Smooth muscle cell (in vitro differentiated cells): ENCODE measurements at regions not wholly inside any gene's neighbourhood (a gene's known extent, or its start where the extent isn't known, plus 50 kb on each side); places are given as distances from the start of the nearest gene placed in this dataset.

Experiments used
- DNase-seq: peaks from one replicate; lab custom pipeline; 2025; ENCODE audit not compliant: unreplicated experiment; lab: John Stamatoyannopoulos, UW
- H2AFZ ChIP-seq: fragments of 200-600 bp; sonication (generic); 2 replicates; pipeline ENCODE4 v1.6.0; 2016; ENCODE audit warnings: antibody characterized with exemption, low read depth, mild to moderate bottlenecking
- H3F3A ChIP-seq: fragments of 200-600 bp; sonication (generic); 2 replicates; pipeline ENCODE4 v1.6.0; 2017; ENCODE audit warnings: antibody characterized with exemption, low read depth
- H3K27ac ChIP-seq: fragments of 200-600 bp; sonication (generic); 2 replicates; pipeline ENCODE4 v1.5.1; 2016; ENCODE audit warnings: low read depth, mild to moderate bottlenecking
- H3K27me3 ChIP-seq: fragments of 200-600 bp; sonication (generic); 2 replicates; pipeline ENCODE4 v1.6.1; 2016; ENCODE audit warnings: low read depth, mild to moderate bottlenecking
- H3K36me3 ChIP-seq: fragments of 200-600 bp; sonication (generic); 2 replicates; pipeline ENCODE4 v1.5.1; 2016; ENCODE audit warnings: low read depth
- H3K4me1 ChIP-seq: fragments of 200-600 bp; sonication (generic); 2 replicates; pipeline ENCODE4 v1.5.1; 2016; ENCODE audit warnings: low read depth
- H3K4me2 ChIP-seq: fragments of 200-600 bp; sonication (generic); 2 replicates; pipeline ENCODE4 v1.6.0; 2016; ENCODE audit warnings: mild to moderate bottlenecking
- H3K4me3 ChIP-seq: fragments of 200-600 bp; sonication (generic); 2 replicates; pipeline ENCODE4 v1.5.1; 2016; ENCODE audit warnings: mild to moderate bottlenecking
- H3K79me2 ChIP-seq: fragments of 200-600 bp; sonication (generic); 2 replicates; pipeline ENCODE4 v1.6.0; 2016; ENCODE audit warnings: low read depth, mild to moderate bottlenecking
- H3K9ac ChIP-seq: fragments of 200-600 bp; sonication (generic); 2 replicates; pipeline ENCODE4 v1.6.0; 2016; ENCODE audit warnings: low read depth
- H3K9me3 ChIP-seq: fragments of 200-600 bp; sonication (generic); replicated peaks from 2 replicates; pipeline ENCODE4 v1.5.1; 2016; ENCODE audit warnings: low read depth
- H4K20me1 ChIP-seq: fragments of 200-600 bp; sonication (generic); 2 replicates; pipeline ENCODE4 v1.6.0; 2016; ENCODE audit warnings: low read depth
- CTCF ChIP-seq: fragments of 200-600 bp; sonication (generic); IDR thresholded peaks from 2 replicates; pipeline ENCODE4 v1.5.1; 2017; ENCODE audit warnings: borderline replicate concordance, mild to moderate bottlenecking, antibody characterized with exemption; ENCODE audit not compliant: insufficient read depth, poor library complexity, severe bottlenecking
- WGBS: methylation state at CpG from one replicate; pipeline ENCODE4 v1.1.7; 2016; ENCODE audit warnings: low lambda C conversion rate; 5-methylcytosine and 5-hydroxymethylcytosine counted together

GRCh38 chr13:50156561-50157127 lies 141.4 kb downstream of the KCNRG start:
- Histone ChIP-seq H3K79me2 (no peaks in the 10 kb centered on the region), H4K20me1 (no peaks in the 10 kb centered on the region), H3K27me3 (no peaks in the 10 kb centered on the region), H3K4me1 (no peaks in the 10 kb centered on the region), H3K9me3 (no peaks in the 10 kb centered on the region), H3K36me3 (no peaks in the 10 kb centered on the region), H3K27ac (no peak overlapping the region), H3K9ac (no peak overlapping the region), H3K4me3 (no peak overlapping the region), H2AFZ (no peak overlapping the region), H3K4me2 (no peak overlapping the region), H3F3A (no peaks in the 10 kb centered on the region)
- no peak for TF ChIP-seq CTCF
- WGBS, result 55% methylated on average over 5 of the region's 5 CpGs
- DNase-seq, result no peak

GRCh38 chr13:50158385-50159165 lies 143.3 kb downstream of the KCNRG start:
- no peaks in the 10 kb centered on the region for H3K27me3 ChIP-seq
- no peak overlapping the region for H3K4me3 ChIP-seq
- no peak for TF ChIP-seq CTCF
- no peak overlapping the region for H3K4me2 ChIP-seq
- no peak overlapping the region for H3K27ac ChIP-seq
- H3K9me3 ChIP-seq, result no peaks in the 10 kb centered on the region
- no peaks in the 10 kb centered on the region for H3K36me3 ChIP-seq
- H2AFZ ChIP-seq, result no peak overlapping the region
- no peaks in the 10 kb centered on the region for H4K20me1 ChIP-seq
- H3K4me1 ChIP-seq, result no peaks in the 10 kb centered on the region
- 95% methylated on average over 4 of the region's 4 CpGs for WGBS
- H3K79me2 ChIP-seq, result no peaks in the 10 kb centered on the region
- DNase-seq, result no peak
- no peaks in the 10 kb centered on the region for H3F3A ChIP-seq
- no peak overlapping the region for H3K9ac ChIP-seq

GRCh38 chr13:50159607-50160006 lies 144.4 kb downstream of the KCNRG start:
- Histone ChIP-seq H2AFZ (no peak overlapping the region), H3K79me2 (no peaks in the 10 kb centered on the region), H3K36me3 (no peaks in the 10 kb centered on the region), H3K27me3 (no peaks in the 10 kb centered on the region), H3K4me1 (no peaks in the 10 kb centered on the region), H4K20me1 (no peaks in the 10 kb centered on the region), H3K9ac (no peak overlapping the region), H3F3A (no peaks in the 10 kb centered on the region), H3K9me3 (no peaks in the 10 kb centered on the region), H3K27ac (no peak overlapping the region), H3K4me2 (no peak overlapping the region), H3K4me3 (no peak overlapping the region)
- DNase-seq, result no peak
- 91% methylated on average over 1 of the region's 1 CpG for WGBS
- no peak for TF ChIP-seq CTCF

- 65% methylated on average over 2 of the region's 2 CpGs for WGBS
- no peaks in the 10 kb centered on the region for H3K36me3 ChIP-seq
- no peaks in the 10 kb centered on the region for H3F3A ChIP-seq
- TF ChIP-seq CTCF, result no peak
- H2AFZ ChIP-seq, result no peak overlapping the region
- no peaks in the 10 kb centered on the region for H4K20me1 ChIP-seq
- H3K79me2 ChIP-seq, result no peaks in the 10 kb centered on the region
- H3K4me1 ChIP-seq, result no peaks in the 10 kb centered on the region
- no peaks in the 10 kb centered on the region for H3K27me3 ChIP-seq
- no peak overlapping the region for H3K4me3 ChIP-seq
- H3K27ac ChIP-seq, result no peak overlapping the region
- H3K4me2 ChIP-seq, result no peak overlapping the region
- H3K9me3 ChIP-seq, result no peaks in the 10 kb centered on the region
- no peak overlapping the region for H3K9ac ChIP-seq
- no peak for DNase-seq
These were observed 145.8 kb downstream of the KCNRG start for GRCh38 chr13:50161052-50161451.
